Endothelial cell of umbilical vein (primary cell): ENCODE measurements at regions not wholly inside any gene's neighbourhood (a gene's known extent, or its start where the extent isn't known, plus 50 kb on each side); places are given as distances from the start of the nearest gene placed in this dataset.

Source experiments
- BruUV-seq: library from RNA; stranded (reverse); fragments of 400-500 nt; replicated peaks from 2 replicates; lab custom pipeline; 2021; lab: Mats Ljungman, UMichigan
- CTCF ChIA-PET: fragments of 300-600, 350-600 bp; sonication (Branson Sonifier 250); formaldehyde crosslinking; loops from one replicate; lab custom pipeline; 2021; ENCODE audit warnings: antibody characterized with exemption, inconsistent platforms; lab: Charles Lee
- POLR2A ChIA-PET: fragments of 300-600, 350-600 bp; sonication (Branson Sonifier 250); formaldehyde crosslinking; loops from one replicate; lab custom pipeline; 2021; ENCODE audit warnings: antibody characterized with exemption, inconsistent platforms; lab: Charles Lee
- DNase-seq: peaks from one replicate; pipeline ENCODE4 v3.0.0-alpha.2; 2011; ENCODE audit warnings: low read depth, low spot score
- FAIRE-seq: peaks from 2 replicates; lab custom pipeline; 2011; peaks lifted over from hg19 to GRCh38; lab: Jason Lieb, UNC
- H2AFZ ChIP-seq: 2 replicates; pipeline ENCODE4 v1.6.0; 2012; ENCODE audit warnings: low read depth, low read length, control low read depth, inconsistent platforms
- H3K27ac ChIP-seq: 2 replicates; pipeline ENCODE4 v1.5.1; 2011; ENCODE audit warnings: low read depth, mild to moderate bottlenecking, control low read depth, low read length, moderate library complexity; ENCODE audit not compliant: insufficient read depth
- H3K27me3 ChIP-seq, 2 experiments: 2 replicates each; pipeline versions ENCODE4 v1.6.0 to v1.6.1; 2011; ENCODE audit warnings: low read length in 2 of 2, mixed read lengths in 1 of 2; ENCODE audit not compliant: control insufficient read depth in 2 of 2, insufficient read depth in 2 of 2
- H3K36me3 ChIP-seq, 2 experiments: 2 replicates in 1 of 2; 3 replicates in 1 of 2; pipeline ENCODE4 v1.5.1; 2011; ENCODE audit warnings: low read length in 2 of 2, mild to moderate bottlenecking in 1 of 2, moderate library complexity in 1 of 2; ENCODE audit not compliant: control insufficient read depth in 2 of 2, insufficient read depth in 2 of 2; ENCODE audit errors: extremely low read depth in 1 of 2
- H3K4me1 ChIP-seq: 3 replicates; pipeline ENCODE4 v1.5.1; 2011; ENCODE audit warnings: mild to moderate bottlenecking, low read length; ENCODE audit not compliant: control insufficient read depth, insufficient read depth; ENCODE audit errors: extremely low read depth
- H3K4me2 ChIP-seq: 2 replicates; pipeline ENCODE4 v1.6.1; 2011; ENCODE audit warnings: low read length, control low read depth, mixed read lengths; ENCODE audit not compliant: insufficient read depth
- H3K4me3 ChIP-seq, 3 experiments: fragments of 200-600 bp in 1 of 3; sonication (generic), shearing (Covaris generic) in 1 of 3; replicated peaks in 1 of 3; 2 replicates each; pipeline ENCODE4 v1.5.1; 2011 to 2016; ENCODE audit warnings: control low read depth in 3 of 3, low read length in 3 of 3, mild to moderate bottlenecking in 2 of 3, inconsistent platforms in 1 of 3, low read depth in 1 of 3, moderate library complexity in 1 of 3; ENCODE audit not compliant: insufficient read depth in 1 of 3
- H3K79me2 ChIP-seq: 2 replicates; pipeline ENCODE4 v1.6.0; 2012; ENCODE audit warnings: low read length, inconsistent platforms; ENCODE audit not compliant: control insufficient read depth, insufficient read depth
- H3K9ac ChIP-seq: replicated peaks from 2 replicates; pipeline ENCODE3; 2011; ENCODE audit warnings: low read length, control low read depth; ENCODE audit not compliant: insufficient read depth; ENCODE audit errors: extremely low read depth
- H3K9me1 ChIP-seq: replicated peaks from 3 replicates; pipeline ENCODE4 v1.6.0; 2011; ENCODE audit warnings: mild to moderate bottlenecking, low read length; ENCODE audit not compliant: control insufficient read depth, insufficient read depth; ENCODE audit errors: extremely low read depth
- H3K9me3 ChIP-seq: replicated peaks from 2 replicates; pipeline ENCODE4 v1.5.1; 2012; ENCODE audit warnings: low read length, inconsistent platforms; ENCODE audit not compliant: control insufficient read depth, insufficient read depth
- H4K20me1 ChIP-seq: replicated peaks from 2 replicates; pipeline ENCODE3; 2011; ENCODE audit warnings: mild to moderate bottlenecking, low read length; ENCODE audit not compliant: control insufficient read depth, insufficient read depth; ENCODE audit errors: extremely low read depth
- FOS ChIP-seq: IDR thresholded peaks from 2 replicates; pipeline ENCODE4 v1.6.1; 2011; ENCODE audit warnings: mild to moderate bottlenecking, low read length, moderate library complexity, borderline replicate concordance; ENCODE audit not compliant: insufficient read depth
- GATA2 ChIP-seq: IDR thresholded peaks from 2 replicates; pipeline ENCODE4 v1.7.0; 2011; ENCODE audit warnings: low read depth, mild to moderate bottlenecking, moderate library complexity, mixed read lengths, low read length; ENCODE audit not compliant: insufficient read length, insufficient read depth
- JUN ChIP-seq: IDR thresholded peaks from 2 replicates; pipeline ENCODE4 v1.6.1; 2011; ENCODE audit warnings: borderline replicate concordance, low read depth; ENCODE audit not compliant: insufficient read length, insufficient read depth
- MYC ChIP-seq: IDR thresholded peaks from one replicate; pipeline ENCODE4 v1.6.1; 2011; ENCODE audit warnings: mild to moderate bottlenecking, low read depth, low read length
- POLR2A ChIP-seq: IDR thresholded peaks from 2 replicates; pipeline ENCODE4 v1.6.1; 2012; ENCODE audit warnings: low read depth, mild to moderate bottlenecking, control low read depth, low read length
- dilution Hi-C: fragments of 300-500 bp; cut with MboI; formaldehyde crosslinking; loops from one replicate; pipeline ENCODE4 v1.15.0; 2019; ENCODE audit warnings: low sequenced_read_pairs; ENCODE audit not compliant: extremely low pct_ligation_motif_present
- intact Hi-C: fragments of 100-400 bp; cut with micrococcal nuclease; formaldehyde crosslinking; loops from one replicate; pipeline ENCODE4 v1.10.0; 2022
- TF ChIP-seq, protein P1 (sequence below), 2 donors: IDR thresholded peaks; 1 replicate in 1 of 2; 2 replicates in 1 of 2; pipeline ENCODE4 v1.5.1; 2011; ENCODE audit warnings: low read length in 2 of 2, mild to moderate bottlenecking in 2 of 2, moderate library complexity in 2 of 2, control low read depth in 1 of 2, inconsistent platforms in 1 of 2, low read depth in 1 of 2; ENCODE audit not compliant: insufficient read depth in 1 of 2; ENCODE audit errors: extremely low read depth in 1 of 2
- TF ChIP-seq, protein P2 (sequence below): IDR thresholded peaks from 2 replicates; pipeline ENCODE4 v1.6.1; 2011; ENCODE audit not compliant: insufficient read depth, insufficient read length

DNA sequence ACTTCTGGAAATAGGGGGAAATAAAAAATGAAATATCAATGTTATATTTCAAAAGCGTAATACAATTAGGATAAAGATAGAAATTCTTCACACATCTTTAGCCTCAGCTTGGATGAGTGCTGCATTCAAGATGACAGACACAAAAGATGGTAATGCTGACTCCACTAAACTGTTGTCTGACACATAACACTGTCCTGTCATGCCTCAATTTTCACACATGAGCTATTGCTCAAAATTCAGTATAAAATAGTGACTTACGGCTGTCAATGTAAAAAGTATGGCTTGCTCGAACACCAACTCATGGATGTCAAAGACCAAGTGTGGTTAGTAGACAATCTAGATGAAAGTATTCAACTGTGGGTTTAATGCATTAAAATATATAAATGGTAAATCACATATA is 94.5 kb downstream of the KLF12 start:
- H2AFZ ChIP-seq: no peak overlapping the region
- POLR2A ChIA-PET: no interaction called here
- CTCF ChIA-PET: interaction anchor here (0.6 to 2.0 kb wide), 3 partner anchors 18 to 247 kb away, joined by 3 to 7 read pairs (median 3); no protein-coding TSS in a partner anchor
- no TSS peak for BruUV-seq
- intact Hi-C loops: loop anchor here (10.0 kb wide), 1 partner anchor 245 kb away; no protein-coding TSS in a partner anchor
- H4K20me1 ChIP-seq: no peaks in the 10 kb centered on the region
- no peaks in the 10 kb centered on the region for H3K4me1 ChIP-seq
- H3K9ac ChIP-seq: no peak overlapping the region
- H3K9me1 ChIP-seq: no peaks in the 10 kb centered on the region
- no peaks in the 10 kb centered on the region for H3K36me3 ChIP-seq
- FAIRE-seq: no peak
- peaks cover 28% of the 10 kb centered on the region for H3K79me2 ChIP-seq
- DNase-seq: no peak
- no peak overlapping the region for H3K27ac ChIP-seq
- H3K27me3 ChIP-seq: no peaks in the 10 kb centered on the region
- dilution Hi-C loops: no loop called here
- no peaks in the 10 kb centered on the region for H3K9me3 ChIP-seq
- no peak for TF ChIP-seq GATA2
- TF ChIP-seq, protein P1, sequence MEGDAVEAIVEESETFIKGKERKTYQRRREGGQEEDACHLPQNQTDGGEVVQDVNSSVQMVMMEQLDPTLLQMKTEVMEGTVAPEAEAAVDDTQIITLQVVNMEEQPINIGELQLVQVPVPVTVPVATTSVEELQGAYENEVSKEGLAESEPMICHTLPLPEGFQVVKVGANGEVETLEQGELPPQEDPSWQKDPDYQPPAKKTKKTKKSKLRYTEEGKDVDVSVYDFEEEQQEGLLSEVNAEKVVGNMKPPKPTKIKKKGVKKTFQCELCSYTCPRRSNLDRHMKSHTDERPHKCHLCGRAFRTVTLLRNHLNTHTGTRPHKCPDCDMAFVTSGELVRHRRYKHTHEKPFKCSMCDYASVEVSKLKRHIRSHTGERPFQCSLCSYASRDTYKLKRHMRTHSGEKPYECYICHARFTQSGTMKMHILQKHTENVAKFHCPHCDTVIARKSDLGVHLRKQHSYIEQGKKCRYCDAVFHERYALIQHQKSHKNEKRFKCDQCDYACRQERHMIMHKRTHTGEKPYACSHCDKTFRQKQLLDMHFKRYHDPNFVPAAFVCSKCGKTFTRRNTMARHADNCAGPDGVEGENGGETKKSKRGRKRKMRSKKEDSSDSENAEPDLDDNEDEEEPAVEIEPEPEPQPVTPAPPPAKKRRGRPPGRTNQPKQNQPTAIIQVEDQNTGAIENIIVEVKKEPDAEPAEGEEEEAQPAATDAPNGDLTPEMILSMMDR (IDR thresholded peaks at IDR 0.05; ENCODE audit: extremely low read depth in 1 of 2, insufficient read depth in 1 of 2, low read depth in 1 of 2, low read length in 2 of 2): no peak
- H3K4me3 ChIP-seq: no peak overlapping the region
- H3K4me2 ChIP-seq: no peak overlapping the region

DNA sequence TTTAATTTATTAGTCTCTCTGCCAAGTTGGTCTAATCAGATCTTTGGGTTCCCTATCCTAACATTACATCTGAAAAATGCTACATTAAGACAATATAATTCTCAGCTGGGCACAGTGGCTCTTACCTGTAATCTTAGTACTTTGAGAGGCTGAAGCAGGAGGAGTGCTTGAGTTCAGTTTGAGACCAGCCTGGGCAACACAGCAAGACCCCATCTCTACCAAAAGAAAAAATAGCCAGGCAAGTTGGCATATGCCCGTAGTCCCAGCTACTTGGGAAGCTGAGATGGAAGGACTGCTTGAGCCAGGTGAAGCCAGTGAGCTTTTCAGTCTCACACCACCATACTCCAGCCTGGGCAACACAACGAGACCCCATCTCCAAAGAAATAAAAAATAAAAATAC is 95.0 kb downstream of the KLF12 start:
- H3K27me3 ChIP-seq: no peaks in the 10 kb centered on the region
- DNase-seq: no peak
- H3K9ac ChIP-seq: no peak overlapping the region
- dilution Hi-C loops: no loop called here
- no peaks in the 10 kb centered on the region for H3K36me3 ChIP-seq
- H3K27ac ChIP-seq: no peak overlapping the region
- H2AFZ ChIP-seq: no peak overlapping the region
- CTCF ChIA-PET: interaction anchor here (0.6 to 2.0 kb wide), 3 partner anchors 18 to 247 kb away, joined by 3 to 7 read pairs (median 3); no protein-coding TSS in a partner anchor
- no peak overlapping the region for H3K4me3 ChIP-seq
- no peaks in the 10 kb centered on the region for H3K4me1 ChIP-seq
- POLR2A ChIA-PET: no interaction called here
- intact Hi-C loops: no loop called here
- no peak overlapping the region for H3K4me2 ChIP-seq
- FAIRE-seq: no peak
- H3K9me1 ChIP-seq: no peaks in the 10 kb centered on the region
- TF ChIP-seq, protein P2, sequence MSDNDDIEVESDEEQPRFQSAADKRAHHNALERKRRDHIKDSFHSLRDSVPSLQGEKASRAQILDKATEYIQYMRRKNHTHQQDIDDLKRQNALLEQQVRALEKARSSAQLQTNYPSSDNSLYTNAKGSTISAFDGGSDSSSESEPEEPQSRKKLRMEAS: no peak
- TF ChIP-seq MYC (no peak), POLR2A (no peak), JUN (no peak), FOS (no peak)
- TF ChIP-seq, protein P1 (IDR thresholded peaks at IDR 0.05; ENCODE audit: extremely low read depth in 1 of 2, insufficient read depth in 1 of 2, low read depth in 1 of 2, low read length in 2 of 2): no peak
- no peaks in the 10 kb centered on the region for H4K20me1 ChIP-seq
- no peaks in the 10 kb centered on the region for H3K9me3 ChIP-seq
- no TSS peak for BruUV-seq
- peaks cover 25% of the 10 kb centered on the region for H3K79me2 ChIP-seq
